Hepatocyte (in vitro differentiated cells): ENCODE measurements at regions not wholly inside any gene's neighbourhood (a gene's known extent, or its start where the extent isn't known, plus 50 kb on each side); places are given as distances from the start of the nearest gene placed in this dataset.

Source experiments
- CTCF ChIP-seq: fragments of 200-600 bp; sonication (generic); IDR thresholded peaks from 2 replicates; pipeline ENCODE4 v1.5.1; 2016; ENCODE audit warnings: antibody characterized with exemption, mild to moderate bottlenecking; ENCODE audit not compliant: poor library complexity
- EZH2 ChIP-seq: fragments of 200-600 bp; sonication (generic); IDR thresholded peaks from 2 replicates; pipeline ENCODE4 v1.6.1; 2016; ENCODE audit warnings: antibody characterized with exemption, mild to moderate bottlenecking, borderline replicate concordance
- EZH2phosphoT487 ChIP-seq: fragments of 200-600 bp; sonication (generic); IDR thresholded peaks from one replicate; pipeline ENCODE4 v1.6.1; 2018; ENCODE audit warnings: antibody characterized with exemption, mild to moderate bottlenecking, low read depth, moderate library complexity; ENCODE audit not compliant: unreplicated experiment, severe bottlenecking

GRCh38 chr1:56397811-56398231 lies 181.5 kb downstream of the PLPP3 start:
- TF ChIP-seq CTCF (no peak), EZH2 (no peak), EZH2phosphoT487 (no peak)
